Neural progenitor cell (in vitro differentiated cells): ENCODE measurements at regions not wholly inside any gene's neighbourhood (a gene's known extent, or its start where the extent isn't known, plus 50 kb on each side); places are given as distances from the start of the nearest gene placed in this dataset.

Source experiments
- DNase-seq: peaks from one replicate; pipeline ENCODE4 v3.0.0-alpha.2; 2016; ENCODE audit warnings: low spot score
- H2AFZ ChIP-seq: fragments of 200-600 bp; sonication (generic); replicated peaks from 2 replicates; pipeline ENCODE4 v1.6.1; 2016; ENCODE audit warnings: antibody characterized with exemption
- H3F3A ChIP-seq: fragments of 200-600 bp; sonication (generic); 2 replicates; pipeline ENCODE4 v1.6.1; 2016; ENCODE audit warnings: antibody characterized with exemption, low read depth
- H3K27ac ChIP-seq: fragments of 200-600 bp; sonication (generic); 2 replicates; pipeline ENCODE4 v1.5.1; 2016; ENCODE audit warnings: mild to moderate bottlenecking
- H3K27me3 ChIP-seq: fragments of 200-600 bp; sonication (generic); 2 replicates; pipeline ENCODE4 v1.6.1; 2016; ENCODE audit warnings: mild to moderate bottlenecking, moderate library complexity
- H3K36me3 ChIP-seq: fragments of 200-600 bp; sonication (generic); 2 replicates; pipeline ENCODE4 v1.5.1; 2016
- H3K4me1 ChIP-seq: fragments of 200-600 bp; sonication (generic); 2 replicates; pipeline ENCODE4 v1.6.1; 2016; ENCODE audit warnings: mixed run types
- H3K4me2 ChIP-seq: fragments of 200-600 bp; sonication (generic); 2 replicates; pipeline ENCODE4 v1.6.1; 2016
- H3K4me3 ChIP-seq: fragments of 200-600 bp; sonication (generic); 2 replicates; pipeline ENCODE4 v1.5.1; 2016
- H3K79me2 ChIP-seq: fragments of 200-600 bp; sonication (generic); 2 replicates; pipeline ENCODE4 v1.6.1; 2016; ENCODE audit warnings: low read depth
- H3K9ac ChIP-seq: fragments of 200-600 bp; sonication (generic); 2 replicates; pipeline ENCODE4 v1.6.1; 2016
- H3K9me3 ChIP-seq: fragments of 200-600 bp; sonication (generic); 2 replicates; pipeline ENCODE4 v1.5.1; 2016; ENCODE audit warnings: low read depth
- H4K20me1 ChIP-seq: fragments of 200-600 bp; sonication (generic); 2 replicates; pipeline ENCODE4 v1.6.1; 2016; ENCODE audit warnings: low read depth
- H3K27ac Mint-ChIP-seq: 3 replicates; pipeline ENCODE4 v1.8.0; 2021; ENCODE audit warnings: mixed read lengths
- H3K27me3 Mint-ChIP-seq: 2 replicates; pipeline ENCODE4 v1.8.0; 2022; ENCODE audit warnings: low read depth, mild to moderate bottlenecking, inconsistent platforms, moderate library complexity, mixed read lengths; ENCODE audit not compliant: insufficient read depth
- H3K36me3 Mint-ChIP-seq: 3 replicates; pipeline ENCODE4 v1.8.0; 2021; ENCODE audit warnings: mixed read lengths
- H3K4me1 Mint-ChIP-seq: 3 replicates; pipeline ENCODE4 v1.8.0; 2021; ENCODE audit warnings: mixed read lengths
- H3K4me3 Mint-ChIP-seq: 3 replicates; pipeline ENCODE4 v1.8.0; 2021; ENCODE audit warnings: mild to moderate bottlenecking, moderate library complexity, mixed read lengths
- H3K9me3 Mint-ChIP-seq: 3 replicates; pipeline ENCODE4 v1.8.0; 2020; ENCODE audit warnings: mixed read lengths
- EZH2 ChIP-seq: fragments of 200-600 bp; sonication (generic); IDR thresholded peaks from 2 replicates; pipeline ENCODE4 v1.6.1; 2017; ENCODE audit warnings: antibody characterized with exemption, mild to moderate bottlenecking, moderate library complexity
- EZH2phosphoT487 ChIP-seq: fragments of 200-600 bp; sonication (generic); IDR thresholded peaks from 2 replicates; pipeline ENCODE4 v1.6.1; 2017; ENCODE audit warnings: antibody characterized with exemption
- TF ChIP-seq, protein P1 (sequence below): fragments of 200-600 bp; sonication (generic); IDR thresholded peaks from 2 replicates; pipeline ENCODE4 v1.5.1; 2017; ENCODE audit warnings: antibody characterized with exemption, mild to moderate bottlenecking

DNA sequence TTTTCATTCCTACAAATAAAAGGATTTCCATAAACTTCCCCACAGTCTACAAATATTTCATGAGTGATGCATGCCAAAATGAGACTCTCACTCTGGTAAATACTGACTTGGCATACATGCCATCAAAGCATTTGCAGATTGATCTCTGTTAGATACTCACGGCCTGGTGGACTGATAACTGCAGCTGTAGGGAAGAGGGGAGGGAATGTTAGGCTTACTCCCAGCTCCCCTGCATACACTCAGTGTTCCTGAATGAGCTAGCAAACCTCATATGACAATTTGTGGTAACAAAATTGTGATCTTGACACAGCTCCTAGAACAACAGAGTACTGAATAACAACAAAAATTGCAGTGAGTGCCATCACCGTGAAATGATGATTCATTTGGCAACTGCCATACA, 435.3 kb downstream of the NR2F1-AS1 start:
- no peak overlapping the region for H3K4me3 Mint-ChIP-seq
- Histone ChIP-seq H3K9me3 (no peaks in the 10 kb centered on the region), H3K27ac (no peak overlapping the region), H4K20me1 (no peaks in the 10 kb centered on the region), H3F3A (no peaks in the 10 kb centered on the region), H3K4me2 (no peak overlapping the region), H3K36me3 (no peaks in the 10 kb centered on the region), H2AFZ (no peak overlapping the region), H3K9ac (no peak overlapping the region), H3K4me1 (no peaks in the 10 kb centered on the region), H3K79me2 (no peaks in the 10 kb centered on the region), H3K4me3 (no peak overlapping the region), H3K27me3 (no peaks in the 10 kb centered on the region)
- peaks cover 3% of the 10 kb centered on the region for H3K27me3 Mint-ChIP-seq
- no peaks in the 10 kb centered on the region for H3K36me3 Mint-ChIP-seq
- DNase-seq = no peak
- H3K9me3 Mint-ChIP-seq = peaks cover 15% of the 10 kb centered on the region
- peaks cover 7% of the 10 kb centered on the region for H3K4me1 Mint-ChIP-seq
- no peak overlapping the region for H3K27ac Mint-ChIP-seq
- TF ChIP-seq, protein P1, sequence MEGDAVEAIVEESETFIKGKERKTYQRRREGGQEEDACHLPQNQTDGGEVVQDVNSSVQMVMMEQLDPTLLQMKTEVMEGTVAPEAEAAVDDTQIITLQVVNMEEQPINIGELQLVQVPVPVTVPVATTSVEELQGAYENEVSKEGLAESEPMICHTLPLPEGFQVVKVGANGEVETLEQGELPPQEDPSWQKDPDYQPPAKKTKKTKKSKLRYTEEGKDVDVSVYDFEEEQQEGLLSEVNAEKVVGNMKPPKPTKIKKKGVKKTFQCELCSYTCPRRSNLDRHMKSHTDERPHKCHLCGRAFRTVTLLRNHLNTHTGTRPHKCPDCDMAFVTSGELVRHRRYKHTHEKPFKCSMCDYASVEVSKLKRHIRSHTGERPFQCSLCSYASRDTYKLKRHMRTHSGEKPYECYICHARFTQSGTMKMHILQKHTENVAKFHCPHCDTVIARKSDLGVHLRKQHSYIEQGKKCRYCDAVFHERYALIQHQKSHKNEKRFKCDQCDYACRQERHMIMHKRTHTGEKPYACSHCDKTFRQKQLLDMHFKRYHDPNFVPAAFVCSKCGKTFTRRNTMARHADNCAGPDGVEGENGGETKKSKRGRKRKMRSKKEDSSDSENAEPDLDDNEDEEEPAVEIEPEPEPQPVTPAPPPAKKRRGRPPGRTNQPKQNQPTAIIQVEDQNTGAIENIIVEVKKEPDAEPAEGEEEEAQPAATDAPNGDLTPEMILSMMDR = no peak
- TF ChIP-seq EZH2phosphoT487 = no peak
- TF ChIP-seq EZH2 = no peak

DNA sequence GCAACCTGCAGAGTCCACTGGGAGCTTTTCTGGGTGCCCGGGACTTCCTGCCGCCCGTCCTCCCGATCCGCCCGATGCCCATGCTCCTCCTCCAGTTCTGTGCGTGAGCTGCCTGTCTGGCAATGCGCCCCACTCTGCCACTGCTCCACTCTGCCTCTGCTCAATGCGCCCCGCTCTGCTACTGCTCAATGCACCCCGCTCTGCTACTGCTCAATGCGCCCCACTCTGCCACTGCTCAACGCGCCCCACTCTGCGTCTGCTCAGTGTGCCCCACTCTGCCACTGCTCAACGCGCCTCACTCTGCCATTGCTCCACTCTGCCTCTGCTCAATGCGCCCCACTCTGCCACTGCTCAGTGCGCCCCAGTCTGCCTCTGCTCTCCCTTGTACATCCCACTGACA, 436.0 kb downstream of the NR2F1-AS1 start:
- Mint-ChIP-seq H3K4me1 (peaks cover 7% of the 10 kb centered on the region), H3K36me3 (no peaks in the 10 kb centered on the region), H3K27me3 (peaks cover 3% of the 10 kb centered on the region), H3K27ac (no peak overlapping the region), H3K4me3 (no peak overlapping the region), H3K9me3 (peaks cover 15% of the 10 kb centered on the region)
- H3K4me3 ChIP-seq = no peak overlapping the region
- TF ChIP-seq EZH2phosphoT487 (no peak), EZH2 (no peak)
- TF ChIP-seq, protein P1 = no peak
- no peaks in the 10 kb centered on the region for H3K4me1 ChIP-seq
- no peak for DNase-seq
- H3K79me2 ChIP-seq = no peaks in the 10 kb centered on the region
- no peaks in the 10 kb centered on the region for H4K20me1 ChIP-seq
- no peaks in the 10 kb centered on the region for H3F3A ChIP-seq
- H3K27me3 ChIP-seq = no peaks in the 10 kb centered on the region
- H3K36me3 ChIP-seq = no peaks in the 10 kb centered on the region
- no peak overlapping the region for H3K4me2 ChIP-seq
- no peak overlapping the region for H2AFZ ChIP-seq
- no peak overlapping the region for H3K27ac ChIP-seq
- no peaks in the 10 kb centered on the region for H3K9me3 ChIP-seq
- H3K9ac ChIP-seq = no peak overlapping the region

DNA sequence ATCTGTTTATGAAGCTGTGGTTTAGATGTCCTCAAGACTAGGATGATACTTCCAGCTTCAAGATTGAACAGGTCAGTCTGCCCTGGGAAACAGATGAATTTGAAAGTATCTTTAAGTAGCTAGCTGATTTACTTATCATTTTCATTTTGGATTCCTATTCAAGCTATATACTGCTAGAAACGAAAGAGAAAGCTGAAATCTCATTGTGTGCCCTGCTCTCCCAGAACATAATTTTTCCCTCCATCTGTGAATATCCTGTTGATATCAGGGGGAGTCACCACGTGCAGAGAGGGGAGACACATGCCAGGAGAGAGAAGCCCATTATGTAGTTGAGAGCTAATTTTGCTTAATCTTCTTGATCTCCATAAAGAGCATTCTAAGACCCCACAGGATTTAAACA, 439.1 kb downstream of the NR2F1-AS1 start:
- no peaks in the 10 kb centered on the region for H3K9me3 ChIP-seq
- H4K20me1 ChIP-seq = no peaks in the 10 kb centered on the region
- no peak overlapping the region for H3K9ac ChIP-seq
- Mint-ChIP-seq H3K36me3 (no peaks in the 10 kb centered on the region), H3K9me3 (peaks cover 24% of the 10 kb centered on the region), H3K4me3 (no peak overlapping the region), H3K27me3 (peaks cover 7% of the 10 kb centered on the region), H3K4me1 (peaks cover 7% of the 10 kb centered on the region), H3K27ac (no peak overlapping the region)
- H3K27me3 ChIP-seq = no peaks in the 10 kb centered on the region
- H3K4me3 ChIP-seq = no peak overlapping the region
- DNase-seq = no peak
- no peak for TF ChIP-seq EZH2phosphoT487
- TF ChIP-seq, protein P1 = no peak
- no peak for TF ChIP-seq EZH2
- H3K27ac ChIP-seq = no peak overlapping the region
- H3F3A ChIP-seq = no peaks in the 10 kb centered on the region
- no peaks in the 10 kb centered on the region for H3K79me2 ChIP-seq
- H3K4me2 ChIP-seq = no peak overlapping the region
- no peaks in the 10 kb centered on the region for H3K36me3 ChIP-seq
- H3K4me1 ChIP-seq = no peaks in the 10 kb centered on the region
- no peak overlapping the region for H2AFZ ChIP-seq
